ENCODE measurements at regions not wholly inside any gene's neighbourhood (a gene's known extent, or its start where the extent isn't known, plus 50 kb on each side); places are given as distances from the start of the nearest gene placed in this dataset.

DNA sequence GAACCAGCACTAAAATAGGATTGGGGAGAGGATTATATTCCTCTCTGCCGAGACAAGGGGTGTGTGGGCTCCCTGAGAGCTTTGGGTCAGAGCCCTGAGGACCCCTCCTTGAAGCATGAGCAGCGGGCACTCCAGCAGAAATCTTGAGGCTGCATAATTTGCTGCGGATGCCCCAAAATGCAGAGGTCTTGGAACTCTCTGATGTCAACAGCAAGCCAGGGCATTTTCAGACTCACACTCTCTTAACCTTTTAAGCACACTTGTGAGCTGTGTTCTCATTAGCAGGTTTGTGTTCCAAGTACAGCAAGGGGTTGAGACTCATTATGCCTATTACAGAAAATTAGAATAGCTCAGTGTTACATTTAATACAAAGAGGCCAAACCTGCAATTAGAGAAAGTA, 513.0 kb upstream of the ADAMTS16 start:
- TF ChIP-seq CTCF (IDR thresholded peaks at IDR 0.05): no peak
- no peak for TF ChIP-seq POLR2A (IDR thresholded peaks at IDR 0.05)
- no peak for TF ChIP-seq EP300 (IDR thresholded peaks at IDR 0.05)
- WGBS, 3 donors: 59 to 69% (median 64%) methylated on average over 3 of the region's 3 CpGs
- intact Hi-C loops (cut with DNase I): no loop called here

DNA sequence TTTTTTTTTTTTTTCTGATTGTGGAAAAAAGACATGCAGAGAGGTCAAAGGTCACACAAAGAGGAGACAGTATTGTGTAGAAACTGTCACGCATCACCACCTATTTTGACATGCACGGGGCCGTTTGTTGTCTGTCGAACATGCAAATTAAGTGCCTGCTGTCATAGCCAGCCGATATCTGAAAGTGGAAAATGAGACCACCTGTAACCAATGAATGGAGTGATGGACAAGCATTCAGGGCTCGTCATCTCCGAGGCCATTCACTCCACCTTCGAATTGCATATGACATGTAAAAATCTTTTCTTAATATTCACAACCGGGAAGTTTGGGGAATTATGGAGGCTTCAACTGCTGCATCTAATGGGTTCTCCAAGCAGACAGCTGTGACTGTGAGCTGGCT, 512.2 kb upstream of the ADAMTS16 start:
- WGBS, 3 donors: 67 to 71% (median 69%) methylated on average over 9 of the region's 9 CpGs
- Histone ChIP-seq H3K9me3 (no peaks in the 10 kb centered on the region), H3K4me3 (no peak overlapping the region), H3K36me3 (no peaks in the 10 kb centered on the region), H3K4me1 (ENCODE audit: insufficient read depth) (no peaks in the 10 kb centered on the region), H3K27ac (no peak overlapping the region), H3K27me3 (no peaks in the 10 kb centered on the region)
- TF ChIP-seq EP300 (IDR thresholded peaks at IDR 0.05): no peak
- no peak for TF ChIP-seq CTCF (IDR thresholded peaks at IDR 0.05)
- TF ChIP-seq POLR2A (IDR thresholded peaks at IDR 0.05): no peak
- DNase-seq: no peak
- intact Hi-C loops (cut with DNase I): no loop called here

More for the DNA sequence above, 513.0 kb upstream of the ADAMTS16 start:
- Histone ChIP-seq H3K4me3 (no peak overlapping the region), H3K27me3 (no peaks in the 10 kb centered on the region), H3K4me1 (ENCODE audit: insufficient read depth) (no peaks in the 10 kb centered on the region), H3K9me3 (no peaks in the 10 kb centered on the region), H3K36me3 (no peaks in the 10 kb centered on the region), H3K27ac (no peak overlapping the region)
- no peak for DNase-seq

DNA sequence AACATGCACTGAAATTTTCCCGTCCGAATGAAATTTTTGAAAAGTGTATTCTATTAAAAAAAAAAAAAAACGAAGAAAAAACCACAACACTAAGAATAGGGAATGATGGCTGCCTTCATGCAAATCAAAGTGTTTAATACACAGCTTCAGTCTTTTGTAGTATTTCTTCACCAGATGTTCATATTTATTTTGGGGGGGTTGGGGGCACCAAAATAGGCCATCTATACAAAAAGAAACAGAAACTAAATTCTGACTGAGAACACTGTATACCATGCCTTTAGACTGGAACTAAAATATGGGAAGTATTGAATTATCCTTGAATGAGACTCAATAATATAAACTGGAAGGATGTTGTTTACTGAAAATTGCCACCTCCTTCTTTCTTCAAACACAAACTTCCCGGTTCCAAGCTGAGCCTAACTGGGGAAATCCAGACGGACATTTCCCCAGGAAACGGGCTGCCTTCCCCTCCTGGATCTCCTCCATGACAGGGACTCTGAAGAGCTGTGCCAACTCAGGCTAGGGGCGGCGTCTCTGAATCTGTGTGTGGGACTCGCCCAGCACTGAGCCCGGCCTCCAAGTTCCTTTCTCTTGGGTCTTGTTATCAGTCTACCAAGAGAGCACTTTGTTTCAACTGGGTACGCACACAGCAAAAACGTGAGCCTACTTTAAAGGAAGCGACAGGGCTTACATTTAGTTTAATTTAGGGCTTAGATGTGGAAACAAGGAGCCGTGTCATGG, 511.3 kb upstream of the ADAMTS16 start:
- Histone ChIP-seq H3K9me3 (no peaks in the 10 kb centered on the region), H3K27ac (no peak overlapping the region), H3K27me3 (no peaks in the 10 kb centered on the region), H3K4me3 (no peak overlapping the region), H3K4me1 (ENCODE audit: insufficient read depth) (no peaks in the 10 kb centered on the region), H3K36me3 (no peaks in the 10 kb centered on the region)
- WGBS, 3 donors: 74 to 81% (median 74%) methylated on average over 14 of the region's 14 CpGs
- intact Hi-C loops (cut with DNase I): no loop called here
- no peak for TF ChIP-seq EP300 (IDR thresholded peaks at IDR 0.05)
- no peak for TF ChIP-seq POLR2A (IDR thresholded peaks at IDR 0.05)
- TF ChIP-seq CTCF (IDR thresholded peaks at IDR 0.05): no peak
- no peak for DNase-seq

- no peaks in the 10 kb centered on the region for H3K27me3 ChIP-seq
- DNase-seq: no peak
- TF ChIP-seq EP300 (IDR thresholded peaks at IDR 0.05) (no peak), POLR2A (IDR thresholded peaks at IDR 0.05) (no peak), CTCF (IDR thresholded peaks at IDR 0.05) (no peak)
- H3K4me3 ChIP-seq: no peak overlapping the region
- 89 to 93% (median 90%) methylated on average over 11 of the region's 11 CpGs for WGBS, 3 donors
- no peaks in the 10 kb centered on the region for H3K9me3 ChIP-seq
- intact Hi-C loops (cut with DNase I): no loop called here
- no peaks in the 10 kb centered on the region for H3K4me1 ChIP-seq (ENCODE audit: insufficient read depth)
- H3K36me3 ChIP-seq: no peaks in the 10 kb centered on the region
- H3K27ac ChIP-seq: no peak overlapping the region
These were observed 510.1 kb upstream of the ADAMTS16 start for GRCh38 chr5:4630031-4630430.

All from ovary (tissue), 7 donors.